Adipocyte (in vitro differentiated cells): ENCODE measurements at regions not wholly inside any gene's neighbourhood (a gene's known extent, or its start where the extent isn't known, plus 50 kb on each side); places are given as distances from the start of the nearest gene placed in this dataset.

ENCODE experiments used
- DNase-seq: peaks from one replicate; pipeline ENCODE4 v3.0.0-alpha.2; 2015; ENCODE audit warnings: low read depth
- H3K27me3 ChIP-seq: replicated peaks from 2 replicates; pipeline ENCODE4 v1.7.0; 2013; ENCODE audit warnings: mild to moderate bottlenecking, low read length, moderate library complexity; ENCODE audit not compliant: control insufficient read depth, insufficient read depth
- H3K36me3 ChIP-seq: 2 replicates; pipeline ENCODE4 v1.7.0; 2013; ENCODE audit warnings: low read length, mild to moderate bottlenecking, moderate library complexity; ENCODE audit not compliant: control insufficient read depth, insufficient read depth, severe bottlenecking
- H3K4me1 ChIP-seq: 2 replicates; pipeline ENCODE4 v1.7.0; 2013; ENCODE audit warnings: mild to moderate bottlenecking, low read length, moderate library complexity; ENCODE audit not compliant: control insufficient read depth, insufficient read depth
- H3K4me3 ChIP-seq: 2 replicates; pipeline ENCODE4 v1.7.0; 2013; ENCODE audit warnings: mild to moderate bottlenecking, low read length, moderate library complexity
- H3K9ac ChIP-seq: 2 replicates; pipeline ENCODE4 v1.7.0; 2013; ENCODE audit warnings: mild to moderate bottlenecking, low read length, moderate library complexity
- H3K9me3 ChIP-seq: 2 replicates; pipeline ENCODE4 v1.7.0; 2013; ENCODE audit warnings: mild to moderate bottlenecking, low read length, moderate library complexity; ENCODE audit not compliant: control insufficient read depth

DNA sequence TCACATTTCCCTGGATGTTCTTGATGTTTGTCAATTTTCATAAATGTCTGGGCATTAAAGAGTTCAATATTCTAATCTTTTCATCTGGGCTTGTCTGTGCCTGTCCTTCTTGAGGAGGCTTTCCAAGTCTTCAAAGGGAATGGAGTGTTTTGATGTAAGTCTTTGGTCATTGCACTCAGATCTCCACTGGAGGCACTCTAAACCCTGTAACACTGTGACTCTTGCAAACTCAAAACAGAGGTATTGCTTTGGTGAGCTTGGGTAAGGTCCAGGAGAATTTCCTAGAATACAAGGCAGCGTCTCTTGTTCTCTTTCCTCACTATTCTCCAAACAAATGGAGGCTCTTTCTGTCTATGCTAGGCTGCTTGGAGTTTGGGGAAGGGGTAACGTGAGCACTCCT lies 1118.1 kb upstream of the PABPC4L start:
- Histone ChIP-seq H3K4me3 (no peak overlapping the region), H3K9me3 (no peaks in the 10 kb centered on the region), H3K27me3 (no peaks in the 10 kb centered on the region), H3K4me1 (no peaks in the 10 kb centered on the region), H3K36me3 (no peaks in the 10 kb centered on the region), H3K9ac (no peak overlapping the region)
- no peak for DNase-seq

DNA sequence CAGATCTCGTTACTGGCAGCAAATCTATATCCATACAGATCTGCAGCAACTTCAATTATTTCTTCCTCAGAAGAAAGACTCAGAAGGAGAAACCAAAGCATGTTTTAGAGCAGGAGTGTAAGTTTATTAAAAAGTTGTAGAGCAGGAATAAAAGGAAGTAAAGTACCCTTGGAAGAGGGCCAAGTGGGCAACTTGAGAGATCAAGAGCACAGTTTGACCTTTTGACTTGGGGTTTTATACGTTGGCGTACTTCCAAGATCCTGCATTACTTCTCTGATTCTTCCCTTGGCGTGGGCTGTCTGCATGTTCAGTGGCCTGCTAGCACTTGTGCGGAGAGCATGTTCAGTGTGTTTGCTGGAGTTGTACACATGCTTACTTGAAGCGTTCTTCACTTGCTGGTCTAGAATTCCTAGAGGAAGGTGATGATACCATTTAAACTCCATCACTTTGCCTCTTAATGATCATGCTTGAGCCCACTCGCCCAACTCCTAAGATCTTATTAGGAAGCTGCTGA lies 1114.7 kb upstream of the PABPC4L start:
- Histone ChIP-seq H3K9ac (no peak overlapping the region), H3K4me1 (no peaks in the 10 kb centered on the region), H3K4me3 (no peak overlapping the region), H3K27me3 (no peaks in the 10 kb centered on the region), H3K36me3 (no peaks in the 10 kb centered on the region), H3K9me3 (no peaks in the 10 kb centered on the region)
- no peak for DNase-seq

DNA sequence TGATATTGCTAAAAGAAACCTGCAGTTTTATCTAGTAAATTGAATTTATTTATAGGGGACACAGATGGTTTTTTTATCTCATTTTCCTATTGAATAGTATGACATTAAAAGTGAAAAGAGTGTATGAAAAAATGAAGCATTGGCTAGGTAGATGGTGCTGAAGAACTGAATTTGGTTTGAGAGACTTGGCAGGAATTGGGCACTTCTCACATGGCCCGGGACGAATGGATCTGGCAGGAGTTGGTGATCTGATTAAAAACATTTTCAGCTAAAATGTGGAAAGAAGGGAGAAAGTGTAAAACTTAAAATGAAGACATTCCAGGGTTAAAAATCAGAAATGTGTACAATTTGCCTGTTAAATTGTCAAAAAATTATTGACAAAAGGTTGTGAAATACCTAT lies 1088.5 kb upstream of the PABPC4L start:
- Histone ChIP-seq H3K9me3 (no peaks in the 10 kb centered on the region), H3K9ac (no peak overlapping the region), H3K36me3 (no peaks in the 10 kb centered on the region), H3K27me3 (no peaks in the 10 kb centered on the region), H3K4me3 (no peak overlapping the region), H3K4me1 (no peaks in the 10 kb centered on the region)
- DNase-seq, result no peak

DNA sequence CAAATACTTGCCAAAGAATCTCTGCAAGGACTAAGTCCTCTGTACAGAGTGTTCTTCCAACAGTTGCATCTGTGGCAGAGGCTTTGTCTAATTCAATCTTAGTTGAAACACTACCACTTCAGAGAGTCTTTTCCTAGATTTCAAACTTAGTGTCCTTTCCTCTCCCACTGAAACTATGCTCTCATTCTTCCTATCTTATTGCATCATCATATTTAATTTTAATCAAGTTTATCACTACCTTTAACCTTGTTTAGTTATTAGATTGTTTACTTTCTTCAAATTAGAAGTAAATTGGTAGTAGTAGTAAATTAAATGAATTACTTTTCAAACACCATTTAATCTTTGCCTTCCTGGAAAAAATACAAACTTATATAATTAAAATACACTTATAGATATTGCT lies 1082.3 kb upstream of the PABPC4L start:
- no peaks in the 10 kb centered on the region for H3K4me1 ChIP-seq
- no peak overlapping the region for H3K9ac ChIP-seq
- H3K27me3 ChIP-seq, result no peaks in the 10 kb centered on the region
- no peaks in the 10 kb centered on the region for H3K36me3 ChIP-seq
- no peak overlapping the region for H3K4me3 ChIP-seq
- H3K9me3 ChIP-seq, result no peaks in the 10 kb centered on the region
- peak; percentile 16 for DNase-seq

DNA sequence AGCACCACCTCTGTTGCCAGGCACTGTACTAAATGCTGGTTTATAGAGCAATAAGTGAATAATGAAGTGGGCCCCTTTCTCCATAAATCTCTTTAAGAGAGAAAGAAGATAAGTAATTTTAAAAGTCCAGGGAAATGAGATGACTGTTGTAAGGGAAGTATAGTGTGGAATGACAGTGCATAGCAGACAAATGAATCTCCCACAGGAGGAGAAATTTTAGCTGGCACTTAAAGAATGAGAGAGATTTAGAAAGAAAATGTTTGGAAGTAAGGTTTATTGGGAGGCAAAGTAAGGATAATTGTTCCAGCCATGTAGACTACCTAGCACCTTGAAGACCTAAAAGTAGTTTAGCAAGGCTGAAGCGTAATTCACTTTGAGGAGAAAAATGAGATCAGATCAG lies 1081.1 kb upstream of the PABPC4L start:
- DNase-seq, result peak; percentile 27
- H3K4me3 ChIP-seq, result no peak overlapping the region
- no peaks in the 10 kb centered on the region for H3K27me3 ChIP-seq
- H3K9me3 ChIP-seq, result no peaks in the 10 kb centered on the region
- H3K36me3 ChIP-seq, result no peaks in the 10 kb centered on the region
- H3K4me1 ChIP-seq, result no peaks in the 10 kb centered on the region
- H3K9ac ChIP-seq, result no peak overlapping the region

DNA sequence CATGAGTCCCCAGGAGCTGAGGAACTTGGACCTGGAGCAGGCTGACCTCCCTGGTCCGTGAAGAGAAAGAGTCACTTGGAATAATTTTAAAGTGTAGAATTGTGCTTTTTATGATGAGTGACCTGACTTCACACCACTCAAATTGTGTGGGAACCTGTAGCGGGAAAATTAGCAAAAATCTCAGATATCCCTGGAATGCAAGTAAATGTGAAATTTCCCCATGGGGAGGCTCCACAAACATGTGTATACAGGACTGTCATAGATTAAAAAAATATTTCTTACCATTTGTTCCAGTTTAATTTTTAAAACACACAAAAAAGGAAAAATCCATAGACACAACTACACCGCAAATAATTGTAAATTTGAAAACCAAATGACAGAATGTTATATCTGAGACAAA lies 1079.6 kb upstream of the PABPC4L start:
- H3K9me3 ChIP-seq, result no peaks in the 10 kb centered on the region
- H3K36me3 ChIP-seq, result no peaks in the 10 kb centered on the region
- DNase-seq, result no peak
- no peak overlapping the region for H3K4me3 ChIP-seq
- H3K9ac ChIP-seq, result no peak overlapping the region
- no peaks in the 10 kb centered on the region for H3K27me3 ChIP-seq
- H3K4me1 ChIP-seq, result no peaks in the 10 kb centered on the region

DNA sequence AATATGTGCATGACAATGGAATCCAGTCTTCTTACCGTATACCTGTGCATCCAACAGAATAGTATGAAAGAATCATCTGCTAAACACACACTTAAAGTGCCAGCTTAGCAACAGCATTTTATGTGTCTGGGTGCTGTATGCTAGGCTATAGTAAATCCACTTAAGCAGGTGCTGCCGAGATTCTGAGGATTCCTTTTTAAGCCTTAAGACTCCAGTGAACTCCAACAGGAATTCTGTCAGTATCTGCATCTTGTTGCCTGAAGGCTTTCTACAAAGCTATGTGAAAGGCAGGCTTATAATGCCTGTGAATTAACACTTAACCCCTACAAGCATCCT lies 1076.4 kb upstream of the PABPC4L start:
- DNase-seq, result no peak
- Histone ChIP-seq H3K27me3 (no peaks in the 10 kb centered on the region), H3K4me3 (no peak overlapping the region), H3K9ac (no peak overlapping the region), H3K9me3 (no peaks in the 10 kb centered on the region), H3K36me3 (no peaks in the 10 kb centered on the region), H3K4me1 (no peaks in the 10 kb centered on the region)

DNA sequence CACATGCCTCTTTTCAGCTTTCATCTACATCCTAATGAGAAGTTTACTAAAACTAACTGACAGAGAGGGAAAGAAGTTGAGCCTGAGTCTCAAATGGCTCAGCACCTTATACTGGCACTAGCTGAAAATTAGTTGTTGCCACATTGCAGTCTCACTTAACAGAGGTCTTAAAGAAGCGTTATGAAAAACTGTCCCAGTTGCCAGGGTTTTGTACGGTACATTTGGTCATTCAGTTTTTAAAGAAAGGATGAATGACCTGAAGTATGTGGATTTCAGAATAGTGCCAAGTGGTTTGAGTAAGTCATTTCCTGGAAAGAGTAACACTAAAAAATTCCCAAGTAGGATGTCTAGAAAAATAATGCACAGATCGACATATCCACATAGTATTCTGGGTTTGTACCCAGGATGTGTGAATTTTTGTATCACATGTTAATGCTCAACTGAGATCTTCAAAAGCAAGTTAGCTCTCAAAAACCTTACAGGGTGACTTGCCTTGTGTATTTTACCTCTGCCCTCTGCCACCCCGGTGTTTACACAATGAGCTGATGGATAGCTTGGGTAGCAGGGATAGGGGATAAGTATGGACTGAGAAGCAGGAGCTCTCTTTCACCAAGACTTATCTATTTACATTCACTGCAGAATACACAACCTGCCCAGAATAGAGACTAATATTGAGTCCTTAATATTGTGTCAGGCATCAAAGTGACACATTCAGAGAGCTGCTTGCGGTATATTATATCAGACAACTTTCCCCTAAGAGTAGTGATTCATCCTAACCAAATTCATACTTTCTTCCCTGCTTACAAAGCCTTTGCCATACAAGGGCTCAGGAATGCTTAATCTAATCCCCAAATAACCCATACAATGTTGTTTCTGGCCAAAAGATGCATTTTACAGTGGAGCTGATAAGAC lies 1075.7 kb upstream of the PABPC4L start:
- no peaks in the 10 kb centered on the region for H3K4me1 ChIP-seq
- DNase-seq, result peak; percentile 60
- no peaks in the 10 kb centered on the region for H3K27me3 ChIP-seq
- H3K9ac ChIP-seq, result no peak overlapping the region
- no peak overlapping the region for H3K4me3 ChIP-seq
- no peaks in the 10 kb centered on the region for H3K36me3 ChIP-seq
- H3K9me3 ChIP-seq, result no peaks in the 10 kb centered on the region

DNA sequence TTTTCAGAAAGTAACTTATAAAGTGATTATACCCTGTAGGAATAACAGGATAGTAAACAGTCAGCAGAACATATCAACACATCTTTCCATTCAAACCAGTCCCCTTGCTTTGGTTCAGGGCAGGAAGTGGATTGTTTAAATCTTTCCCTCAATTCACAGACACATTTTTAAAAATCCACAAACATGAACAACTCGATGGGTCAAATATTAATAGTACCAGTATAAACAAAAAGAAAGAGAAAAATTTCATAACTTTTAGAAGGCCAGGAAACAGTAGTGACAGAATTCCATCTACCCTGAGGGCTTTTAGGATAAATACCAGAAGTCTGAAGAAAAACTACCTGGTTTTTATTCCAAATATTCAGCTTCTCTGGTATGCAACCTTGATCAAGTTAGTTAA lies 1072.8 kb upstream of the PABPC4L start:
- H3K27me3 ChIP-seq, result no peaks in the 10 kb centered on the region
- H3K4me3 ChIP-seq, result no peak overlapping the region
- H3K4me1 ChIP-seq, result no peaks in the 10 kb centered on the region
- no peaks in the 10 kb centered on the region for H3K36me3 ChIP-seq
- H3K9me3 ChIP-seq, result no peaks in the 10 kb centered on the region
- no peak for DNase-seq
- no peak overlapping the region for H3K9ac ChIP-seq

DNA sequence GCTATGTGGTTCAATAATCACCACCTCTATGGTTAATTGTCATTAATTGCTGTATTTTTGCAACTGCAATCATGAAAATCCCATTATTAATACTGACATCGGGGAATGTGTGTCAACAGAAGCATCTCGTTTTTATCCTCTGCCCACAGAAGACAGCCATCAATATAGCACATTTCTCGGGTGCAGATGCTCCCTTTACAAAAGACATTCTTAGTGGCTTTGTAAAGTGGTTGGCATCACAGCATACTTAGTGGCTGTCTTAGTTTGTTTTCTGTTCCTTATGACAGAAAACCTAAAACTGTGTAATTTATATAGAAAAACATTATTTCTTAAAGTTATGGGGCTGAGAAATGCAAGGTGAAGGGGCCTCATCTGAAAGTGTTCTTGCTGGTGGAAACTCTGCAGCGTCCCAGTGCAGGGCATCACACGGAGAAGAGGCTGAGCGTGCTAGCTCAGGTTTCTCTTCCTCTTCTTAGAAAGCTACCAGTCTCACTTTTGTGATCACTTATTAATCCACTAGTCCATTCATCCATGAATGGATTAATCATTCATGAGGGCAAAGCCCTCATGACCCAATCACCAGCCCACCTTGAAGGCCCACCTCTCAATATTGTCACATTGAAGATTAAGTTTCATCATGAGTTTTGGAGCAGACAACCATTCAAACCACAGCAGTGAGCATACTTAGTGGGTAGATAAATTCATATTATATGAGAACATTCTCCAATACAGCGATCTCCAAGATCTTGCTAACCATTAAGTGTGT lies 1067.7 kb upstream of the PABPC4L start:
- Histone ChIP-seq H3K9ac (no peak overlapping the region), H3K36me3 (no peaks in the 10 kb centered on the region), H3K9me3 (no peaks in the 10 kb centered on the region), H3K4me1 (no peaks in the 10 kb centered on the region), H3K4me3 (no peak overlapping the region), H3K27me3 (no peaks in the 10 kb centered on the region)
- no peak for DNase-seq

DNA sequence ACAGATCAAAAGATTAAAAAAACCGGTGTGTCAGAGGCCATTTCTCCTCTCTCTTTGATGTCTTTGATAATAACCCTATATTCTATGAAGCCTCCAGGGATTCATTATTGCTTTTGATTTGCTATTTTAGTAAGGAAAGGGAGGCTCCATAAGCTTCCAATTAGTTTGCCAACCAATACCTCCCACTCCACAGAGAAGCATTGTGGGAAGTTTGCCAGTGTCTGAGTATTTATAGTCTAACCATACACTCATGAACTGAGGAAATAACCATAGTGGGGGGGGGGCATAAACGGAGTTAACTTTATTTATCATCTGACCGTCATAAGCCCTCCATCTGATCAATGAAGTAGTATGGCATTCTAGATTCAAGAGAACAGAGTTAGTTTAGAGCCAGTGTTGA lies 1066.8 kb upstream of the PABPC4L start:
- no peak for DNase-seq
- no peak overlapping the region for H3K9ac ChIP-seq
- H3K4me3 ChIP-seq, result no peak overlapping the region
- H3K27me3 ChIP-seq, result no peaks in the 10 kb centered on the region
- H3K4me1 ChIP-seq, result no peaks in the 10 kb centered on the region
- H3K9me3 ChIP-seq, result no peaks in the 10 kb centered on the region
- H3K36me3 ChIP-seq, result no peaks in the 10 kb centered on the region
